Astrocyte of the spinal cord (primary cell): ENCODE measurements at regions not wholly inside any gene's neighbourhood (a gene's known extent, or its start where the extent isn't known, plus 50 kb on each side); places are given as distances from the start of the nearest gene placed in this dataset.

Experiments used
- DNase-seq: peaks from one replicate; pipeline ENCODE4 v3.0.0; 2011; ENCODE audit warnings: low read depth, low spot score
- H3K4me3 ChIP-seq: 2 replicates; pipeline ENCODE4 v1.5.1; 2011; ENCODE audit warnings: low read depth, mild to moderate bottlenecking, low read length, moderate library complexity
- in situ Hi-C: cut with HindIII; loops from 2 replicates; pipeline ENCODE4 v1.10.0; 2017; ENCODE audit warnings: low sequenced_read_pairs
- TF ChIP-seq, protein P1 (sequence below): IDR thresholded peaks from 2 replicates; pipeline ENCODE4 v1.5.1; 2012; ENCODE audit warnings: low read depth, mild to moderate bottlenecking, low read length, inconsistent platforms

DNA sequence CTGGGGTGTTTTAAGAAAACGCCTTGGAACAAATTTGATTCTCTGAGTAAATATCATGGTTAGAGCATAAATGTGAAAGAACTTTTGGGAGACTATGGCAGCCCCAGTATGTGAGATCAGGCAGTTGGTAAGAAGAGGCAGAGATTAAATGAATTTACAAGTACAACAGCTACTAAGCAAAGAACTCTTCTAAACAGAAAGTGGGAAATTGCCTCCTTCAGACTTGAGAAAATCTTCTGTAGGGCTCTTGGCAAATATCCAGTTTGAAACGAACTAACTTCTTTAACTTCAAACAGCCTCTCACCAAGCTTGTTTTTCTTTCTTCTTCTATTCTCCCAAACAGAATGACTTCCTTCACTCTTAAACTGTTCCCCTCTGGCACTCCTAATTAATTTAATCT is 337.7 kb downstream of the SIPA1L2 start:
- no peak overlapping the region for H3K4me3 ChIP-seq
- TF ChIP-seq, protein P1, sequence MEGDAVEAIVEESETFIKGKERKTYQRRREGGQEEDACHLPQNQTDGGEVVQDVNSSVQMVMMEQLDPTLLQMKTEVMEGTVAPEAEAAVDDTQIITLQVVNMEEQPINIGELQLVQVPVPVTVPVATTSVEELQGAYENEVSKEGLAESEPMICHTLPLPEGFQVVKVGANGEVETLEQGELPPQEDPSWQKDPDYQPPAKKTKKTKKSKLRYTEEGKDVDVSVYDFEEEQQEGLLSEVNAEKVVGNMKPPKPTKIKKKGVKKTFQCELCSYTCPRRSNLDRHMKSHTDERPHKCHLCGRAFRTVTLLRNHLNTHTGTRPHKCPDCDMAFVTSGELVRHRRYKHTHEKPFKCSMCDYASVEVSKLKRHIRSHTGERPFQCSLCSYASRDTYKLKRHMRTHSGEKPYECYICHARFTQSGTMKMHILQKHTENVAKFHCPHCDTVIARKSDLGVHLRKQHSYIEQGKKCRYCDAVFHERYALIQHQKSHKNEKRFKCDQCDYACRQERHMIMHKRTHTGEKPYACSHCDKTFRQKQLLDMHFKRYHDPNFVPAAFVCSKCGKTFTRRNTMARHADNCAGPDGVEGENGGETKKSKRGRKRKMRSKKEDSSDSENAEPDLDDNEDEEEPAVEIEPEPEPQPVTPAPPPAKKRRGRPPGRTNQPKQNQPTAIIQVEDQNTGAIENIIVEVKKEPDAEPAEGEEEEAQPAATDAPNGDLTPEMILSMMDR, result no peak
- DNase-seq, result peak; percentile 24
- in situ Hi-C loops, result no loop called here

DNA sequence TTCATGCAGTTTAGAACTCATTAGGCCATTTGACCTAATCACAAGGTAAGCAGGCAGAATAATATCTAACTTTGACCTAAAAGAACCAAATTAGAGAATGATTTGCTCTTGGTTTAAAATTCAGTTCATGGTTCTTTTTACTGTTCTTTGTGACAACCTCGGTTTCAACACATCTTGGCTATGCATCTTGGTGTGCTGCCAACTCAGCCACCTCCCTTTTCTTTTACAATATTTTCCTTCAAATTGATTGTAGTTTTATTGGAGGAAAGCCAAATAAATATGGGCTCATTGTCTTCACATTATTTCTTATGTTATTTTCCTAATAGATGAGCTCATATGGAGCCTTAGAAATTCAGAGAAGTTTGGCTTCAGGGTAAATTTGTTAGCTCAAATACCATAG is 338.3 kb downstream of the SIPA1L2 start:
- DNase-seq, result no peak
- in situ Hi-C loops, result no loop called here
- TF ChIP-seq, protein P1, result no peak
- H3K4me3 ChIP-seq, result no peak overlapping the region

DNA sequence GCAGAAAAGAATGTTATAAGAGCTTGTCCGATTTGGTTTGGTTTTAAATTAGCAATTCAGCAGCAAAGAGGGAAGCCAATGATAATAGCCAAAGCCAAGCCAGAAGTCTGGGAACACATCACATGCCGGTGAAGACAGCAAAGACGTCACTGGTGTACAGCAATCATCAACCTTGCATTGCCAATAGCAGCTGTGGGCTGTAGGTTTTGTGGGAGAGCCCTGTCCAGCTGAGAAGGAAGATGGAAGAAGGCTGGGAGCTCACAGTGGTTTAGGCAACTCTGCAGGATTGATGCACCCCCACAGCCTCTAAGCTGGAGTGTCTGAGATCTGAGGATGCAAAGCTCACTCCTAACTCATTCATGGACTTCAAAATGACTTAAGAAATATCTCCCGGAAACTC is 338.7 kb downstream of the SIPA1L2 start:
- no peak for DNase-seq
- in situ Hi-C loops, result no loop called here
- TF ChIP-seq, protein P1, result no peak

GRCh38 chr1:232290570-232290969 is 339.4 kb downstream of the SIPA1L2 start:
- no peak overlapping the region for H3K4me3 ChIP-seq
- TF ChIP-seq, protein P1, result no peak
- DNase-seq, result no peak
- in situ Hi-C loops, result no loop called here

More for the DNA sequence above, 338.7 kb downstream of the SIPA1L2 start:
- no peak overlapping the region for H3K4me3 ChIP-seq

GRCh38 chr1:232287676-232288569 is 342.0 kb downstream of the SIPA1L2 start:
- in situ Hi-C loops, result no loop called here
- no peak for DNase-seq
- H3K4me3 ChIP-seq, result no peak overlapping the region
- TF ChIP-seq, protein P1, result no peak

DNA sequence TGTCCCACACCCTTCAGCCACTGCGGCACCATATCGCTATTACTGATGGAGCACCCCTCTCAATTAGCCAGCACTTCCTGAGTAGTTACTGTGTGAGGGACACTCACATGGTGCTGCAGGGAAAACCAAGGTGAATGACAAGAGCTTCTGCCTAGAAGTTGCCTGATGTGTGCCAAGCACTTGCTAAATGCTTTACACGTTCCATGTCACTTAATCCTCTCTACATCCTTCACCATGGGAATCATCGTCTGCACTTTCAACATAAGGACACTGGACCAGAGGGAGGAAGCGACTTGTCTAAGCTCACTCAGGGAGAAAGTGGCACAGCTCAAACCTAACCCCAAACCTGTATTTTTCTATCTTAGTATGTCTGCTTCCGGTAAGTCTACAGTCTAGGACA is 344.8 kb downstream of the SIPA1L2 start:
- no peak for DNase-seq
- no peak overlapping the region for H3K4me3 ChIP-seq
- in situ Hi-C loops, result no loop called here
- TF ChIP-seq, protein P1, result no peak
